Gastroesophageal sphincter (tissue), 4 donors: ENCODE measurements at regions not wholly inside any gene's neighbourhood (a gene's known extent, or its start where the extent isn't known, plus 50 kb on each side); places are given as distances from the start of the nearest gene placed in this dataset.

Experiments used
- ATAC-seq: fragments of 150-250 bp; one replicate; pipeline ENCODE4 v1.9.1; 2016; ENCODE audit warnings: mild to moderate bottlenecking, moderate library complexity
- H3K27ac ChIP-seq, 4 donors: fragments of 200-600 bp; sonication (generic) in 3 of 4; 1 replicate in 3 of 4; 2 replicates in 1 of 4; pipeline ENCODE4 v1.5.1; 2016 to 2019
- H3K27me3 ChIP-seq: fragments of 200-600 bp; sonication (generic); one replicate; pipeline ENCODE4 v1.5.1; 2019
- H3K36me3 ChIP-seq, 2 donors: fragments of 200-600 bp; sonication (generic); one replicate each; pipeline ENCODE4 v1.5.1; 2019; ENCODE audit warnings: control low read depth in 1 of 2
- H3K4me1 ChIP-seq, 3 donors: fragments of 200-600 bp; sonication (generic); 1 replicate in 2 of 3; 2 replicates in 1 of 3; pipeline ENCODE4 v1.5.1; 2016 to 2019; ENCODE audit warnings: control low read depth in 2 of 3
- H3K4me3 ChIP-seq, 2 donors: fragments of 200-600 bp; sonication (generic); one replicate each; pipeline ENCODE4 v1.5.1; 2019; ENCODE audit warnings: mild to moderate bottlenecking in 1 of 2, moderate library complexity in 1 of 2
- H3K9me3 ChIP-seq, 3 donors: fragments of 200-600 bp; sonication (generic); one replicate each; pipeline ENCODE4 v1.5.1; 2017 to 2019; ENCODE audit warnings: control low read depth in 2 of 3
- CTCF ChIP-seq, 4 experiments: fragments of 200-600 bp in 2 of 4; fragments of 450-650 bp in 2 of 4; sonication (generic) in 1 of 4; IDR thresholded peaks; one replicate each; pipeline ENCODE4 v1.5.1; 2017 to 2019; ENCODE audit warnings: antibody characterized with exemption in 4 of 4, mild to moderate bottlenecking in 2 of 4, moderate library complexity in 2 of 4
- EP300 ChIP-seq: sonication (generic); formaldehyde crosslinking; IDR thresholded peaks from one replicate; pipeline ENCODE4 v1.6.1; 2017; ENCODE audit warnings: antibody characterized with exemption, mild to moderate bottlenecking
- POLR2A ChIP-seq, 2 donors: fragments of 450-650 bp; IDR thresholded peaks; one replicate each; pipeline ENCODE4 v1.6.1; 2017; ENCODE audit warnings: antibody characterized with exemption in 2 of 2, mild to moderate bottlenecking in 2 of 2, moderate library complexity in 1 of 2
- POLR2AphosphoS5 ChIP-seq: sonication (generic); formaldehyde crosslinking; IDR thresholded peaks from one replicate; pipeline ENCODE4 v1.6.1; 2017; ENCODE audit warnings: antibody characterized with exemption
- WGBS, 2 donors: methylation state at CpG; one replicate each; pipeline ENCODE4 v1.1.5; 2018; ENCODE audit warnings: low coverage in 1 of 2; 5-methylcytosine and 5-hydroxymethylcytosine counted together

DNA sequence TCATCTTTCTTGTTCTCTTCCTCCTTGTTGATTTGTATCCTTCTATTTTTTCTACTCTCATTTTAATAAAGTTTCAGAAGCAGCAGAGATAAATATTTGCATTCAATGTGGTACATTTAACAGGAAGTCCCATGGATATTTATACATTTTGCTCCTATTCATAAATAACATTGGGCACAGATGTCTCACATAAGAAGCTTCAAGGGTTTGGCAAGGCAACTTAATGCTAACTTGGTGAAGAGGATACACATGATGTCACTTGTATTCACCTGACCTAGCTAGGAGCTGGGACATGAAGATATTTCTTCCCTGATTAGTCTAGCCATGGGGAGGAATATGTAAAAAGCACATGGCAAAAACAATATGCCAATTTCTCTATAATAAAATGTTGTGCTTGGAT, 65.1 kb upstream of the DUSP10 start:
- Histone ChIP-seq H3K9me3 (no peaks in the 10 kb centered on the region), H3K27ac (no peak overlapping the region), H3K27me3 (no peaks in the 10 kb centered on the region), H3K4me1 (no peaks in the 10 kb centered on the region), H3K4me3 (no peak overlapping the region), H3K36me3 (no peaks in the 10 kb centered on the region)
- no peak for ATAC-seq
- no peak for TF ChIP-seq POLR2AphosphoS5
- no peak for TF ChIP-seq POLR2A (IDR thresholded peaks at IDR 0.05)
- TF ChIP-seq CTCF (IDR thresholded peaks at IDR 0.05): no peak
- TF ChIP-seq EP300: no peak

DNA sequence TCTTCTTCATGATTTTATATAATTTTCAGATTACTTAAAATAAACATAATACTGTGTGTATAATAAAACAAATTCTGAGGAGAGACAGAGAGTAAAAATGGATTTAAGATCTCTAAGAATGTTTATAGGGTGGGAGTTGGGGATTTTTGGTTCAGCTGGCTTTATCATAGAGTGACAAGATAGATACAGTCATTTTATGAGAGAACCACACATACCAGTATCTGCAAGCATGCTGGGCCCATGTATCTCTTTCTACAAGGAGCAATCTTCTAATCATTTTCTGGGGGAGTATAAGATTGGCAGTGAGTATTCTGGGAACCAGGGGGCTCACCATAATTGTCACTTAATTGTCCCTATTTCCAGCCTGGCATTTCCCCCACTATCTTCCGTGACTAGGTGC, 64.3 kb upstream of the DUSP10 start:
- no peak for ATAC-seq
- Histone ChIP-seq H3K36me3 (no peaks in the 10 kb centered on the region), H3K27ac (no peak overlapping the region), H3K27me3 (no peaks in the 10 kb centered on the region), H3K9me3 (no peaks in the 10 kb centered on the region), H3K4me1 (no peaks in the 10 kb centered on the region), H3K4me3 (no peak overlapping the region)
- TF ChIP-seq POLR2A (IDR thresholded peaks at IDR 0.05) (no peak), POLR2AphosphoS5 (no peak), EP300 (no peak), CTCF (IDR thresholded peaks at IDR 0.05) (no peak)
- 69 to 100% methylated on average over 1 of the region's 1 CpG for WGBS, 2 donors

- H3K9me3 ChIP-seq: no peaks in the 10 kb centered on the region
- WGBS, 2 donors: 100% methylated on average over 1 of the region's 1 CpG; no CpG with 5 or more reads in 1 of the 2 donors
- TF ChIP-seq EP300 (no peak), CTCF (IDR thresholded peaks at IDR 0.05) (no peak), POLR2AphosphoS5 (no peak), POLR2A (IDR thresholded peaks at IDR 0.05) (no peak)
- no peak overlapping the region for H3K4me3 ChIP-seq
- H3K27ac ChIP-seq: no peak overlapping the region
- no peaks in the 10 kb centered on the region for H3K4me1 ChIP-seq
- no peaks in the 10 kb centered on the region for H3K27me3 ChIP-seq
- ATAC-seq: no peak
- H3K36me3 ChIP-seq: no peaks in the 10 kb centered on the region
These were observed 63.2 kb upstream of the DUSP10 start for GRCh38 chr1:221805121-221805520.

DNA sequence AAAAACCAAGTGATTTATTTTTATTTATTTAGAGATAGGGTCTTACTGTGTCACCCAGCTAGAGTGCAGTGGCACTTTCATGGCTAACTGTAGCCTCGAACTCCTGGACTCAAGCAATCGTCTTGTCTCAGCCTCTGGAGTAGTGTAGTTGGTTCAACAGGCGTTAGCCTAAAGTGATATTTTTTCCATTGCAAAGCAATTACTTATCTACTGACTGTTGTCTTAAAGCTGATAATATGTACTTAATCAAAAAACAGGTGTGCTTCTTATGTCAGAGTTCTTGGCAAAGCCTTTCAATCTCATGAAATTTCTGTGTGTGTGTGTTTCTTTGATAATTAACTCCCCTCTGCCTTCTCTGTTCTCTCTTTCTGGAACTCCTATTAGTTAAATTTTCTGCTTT, 62.4 kb upstream of the DUSP10 start:
- H3K9me3 ChIP-seq: peaks cover 0 to 4% (median 0%) of the 10 kb centered on the region in 3 donors
- TF ChIP-seq EP300: no peak

GRCh38 chr1:221801773-221802516, 60.1 kb upstream of the DUSP10 start:
- no peaks in the 10 kb centered on the region for H3K27me3 ChIP-seq
- TF ChIP-seq POLR2AphosphoS5: no peak
- no peaks in the 10 kb centered on the region for H3K4me1 ChIP-seq
- no peak overlapping the region for H3K4me3 ChIP-seq
- no peaks in the 10 kb centered on the region for H3K36me3 ChIP-seq
- 63% methylated on average over 1 of the region's 1 CpG; no CpG with 5 or more reads in 1 of the 2 donors for WGBS, 2 donors
- ATAC-seq: no peak
- peaks cover 0 to 4% (median 0%) of the 10 kb centered on the region in 3 donors for H3K9me3 ChIP-seq
- no peak overlapping the region for H3K27ac ChIP-seq

More for the DNA sequence above, 62.4 kb upstream of the DUSP10 start:
- no peak for ATAC-seq
- no peaks in the 10 kb centered on the region for H3K4me1 ChIP-seq
- no peak overlapping the region for H3K27ac ChIP-seq
- H3K27me3 ChIP-seq: no peaks in the 10 kb centered on the region
- H3K36me3 ChIP-seq: no peaks in the 10 kb centered on the region
- no peak overlapping the region for H3K4me3 ChIP-seq
- 69 to 75% methylated on average over 3 of the region's 3 CpGs for WGBS, 2 donors

DNA sequence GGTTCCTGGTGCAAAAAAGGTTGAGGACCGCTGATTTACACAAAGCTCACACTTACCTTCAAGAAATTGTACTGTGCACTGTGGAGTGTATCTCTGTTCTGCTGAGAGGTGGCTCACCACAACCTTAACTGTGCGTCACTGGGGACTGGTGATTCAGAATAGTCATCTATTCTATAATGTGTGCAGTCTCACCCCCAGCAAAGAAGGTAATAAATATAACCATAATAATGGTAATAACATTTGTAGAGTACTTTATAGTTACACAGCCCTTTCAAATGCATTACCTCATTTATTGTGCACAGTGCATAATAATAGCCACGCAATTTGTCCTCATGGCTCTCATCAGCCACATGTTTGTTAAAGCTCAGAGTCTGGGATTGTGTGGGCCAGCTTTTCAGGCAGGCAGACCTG, 59.4 kb upstream of the DUSP10 start:
- H3K27me3 ChIP-seq: no peaks in the 10 kb centered on the region
- H3K9me3 ChIP-seq: peaks cover 0 to 4% (median 0%) of the 10 kb centered on the region in 3 donors
- no peak overlapping the region for H3K27ac ChIP-seq
- 90 to 95% methylated on average over 2 to 3 of the region's 3 CpGs for WGBS, 2 donors
- H3K4me1 ChIP-seq: no peaks in the 10 kb centered on the region
- H3K4me3 ChIP-seq: no peak overlapping the region
- H3K36me3 ChIP-seq: no peaks in the 10 kb centered on the region
- ATAC-seq: no peak
- no peak for TF ChIP-seq POLR2A (IDR thresholded peaks at IDR 0.05)
- TF ChIP-seq POLR2AphosphoS5: no peak
- no peak for TF ChIP-seq CTCF (IDR thresholded peaks at IDR 0.05)
- TF ChIP-seq EP300: no peak
